ENCODE measurements at regions not wholly inside any gene's neighbourhood (a gene's known extent, or its start where the extent isn't known, plus 50 kb on each side); places are given as distances from the start of the nearest gene placed in this dataset.

GRCh38 chr12:60529261-60529660, 933.4 kb downstream of the SLC16A7 start (continued):
- TF ChIP-seq ZBTB34 (CRISPR knock-in tag; IDR thresholded peaks at IDR 0.05), result no peak
- no peak for TF ChIP-seq YY1 (IDR thresholded peaks at IDR 0.05; ENCODE audit: borderline replicate concordance in 1 of 3, control insufficient read depth in 1 of 3, extremely low read depth in 1 of 3, insufficient read depth in 3 of 3, insufficient read length in 1 of 3, insufficient replicate concordance in 2 of 3, low read depth in 1 of 3, low read length in 2 of 3)

- Histone ChIP-seq H3K9me1 (ENCODE audit: control insufficient read depth, insufficient read depth, low read length) (no peaks in the 10 kb centered on the region), H2AFZ (ENCODE audit: low read depth, low read length) (no peak overlapping the region), H3K4me2 (ENCODE audit: insufficient read depth, low read length) (no peak overlapping the region), H3K4me3 (no peak overlapping the region), H3K9me3 (replicated peaks; ENCODE audit: control insufficient read depth, insufficient read depth, low read depth, low read length) (no peaks in the 10 kb centered on the region), H3K27ac (ENCODE audit: extremely low read depth, low read depth, low read length) (no peak overlapping the region), H3K36me3 (ENCODE audit: control insufficient read depth, insufficient read depth, low read length) (no peaks in the 10 kb centered on the region), H3K79me2 (ENCODE audit: control insufficient read depth, insufficient read depth, low read length) (no peaks in the 10 kb centered on the region), H3K9ac (ENCODE audit: insufficient read depth in 1 of 2, low read depth in 2 of 2, low read length in 2 of 2) (no peak overlapping the region), H3K27me3 (ENCODE audit: control insufficient read depth in 2 of 2, insufficient read depth in 2 of 2, low read length in 2 of 2) (no peaks in the 10 kb centered on the region), H4K20me1 (replicated peaks; ENCODE audit: control insufficient read depth, insufficient read depth, low read length) (no peaks in the 10 kb centered on the region), H3K4me1 (replicated peaks in 1 of 2; ENCODE audit: control insufficient read depth in 2 of 2, insufficient read depth in 2 of 2, low read length in 2 of 2) (no peaks in the 10 kb centered on the region)
- DNase-seq (ENCODE audit: extremely low read depth in 1 of 4, low spot score in 3 of 4), result no peak
- WGBS (ENCODE audit: insufficient coverage, low coverage, missing lambda C conversion rate), result 0% methylated on average over 1 of the region's 1 CpG
- in situ Hi-C loops (cut with MboI), result no loop called here
- TF ChIP-seq MBD2 (IDR thresholded peaks at IDR 0.05; ENCODE audit: borderline replicate concordance, low read depth) (no peak), GTF3C2 (IDR thresholded peaks at IDR 0.05; ENCODE audit: borderline replicate concordance, extremely low read depth, insufficient read length) (no peak), CREBBP (IDR thresholded peaks at IDR 0.05; ENCODE audit: low read depth, low read length) (no peak), CLOCK (CRISPR knock-in tag; IDR thresholded peaks at IDR 0.05; ENCODE audit: borderline replicate concordance) (no peak), NR0B1 (IDR thresholded peaks at IDR 0.05; ENCODE audit: partially characterized antibody) (no peak), EHMT2 (IDR thresholded peaks at IDR 0.05) (no peak)
- intact Hi-C loops (cut with micrococcal nuclease), result no loop called here
- no TSS peak for BruUV-seq (replicated peaks)
- CTCF ChIA-PET (ENCODE audit: low intra/inter-chr PET ratio), result no interaction called here
- POLR2A ChIA-PET, result no interaction called here
- ATAC-seq, result no peak
- FAIRE-seq, result no peak
These were observed 933.9 kb downstream of the SLC16A7 start for GRCh38 chr12:60529723-60530122.

Data from K562 (cell line).